Neuronal stem cell (in vitro differentiated cells): ENCODE measurements at regions not wholly inside any gene's neighbourhood (a gene's known extent, or its start where the extent isn't known, plus 50 kb on each side); places are given as distances from the start of the nearest gene placed in this dataset.

Experiments used
- DNase-seq: peaks from one replicate; pipeline ENCODE4 v3.0.0-alpha.2; 2013; ENCODE audit warnings: low spot score
- H2AFZ ChIP-seq: one replicate; pipeline ENCODE4 v1.6.1; 2013; ENCODE audit warnings: mild to moderate bottlenecking, low read length, inconsistent platforms
- H2AK5ac ChIP-seq: 2 replicates; pipeline ENCODE4 v1.6.1; 2013; ENCODE audit warnings: low read depth, mild to moderate bottlenecking, inconsistent platforms, low read length, moderate library complexity, mixed read lengths
- H2BK120ac ChIP-seq: 2 replicates; pipeline ENCODE4 v1.6.1; 2013; ENCODE audit warnings: low read depth, mild to moderate bottlenecking, inconsistent platforms, low read length, moderate library complexity, mixed read lengths
- H2BK12ac ChIP-seq: one replicate; pipeline ENCODE4 v1.6.1; 2013; ENCODE audit warnings: low read length, inconsistent platforms
- H2BK15ac ChIP-seq: 2 replicates; pipeline ENCODE4 v1.6.1; 2013; ENCODE audit warnings: mild to moderate bottlenecking, low read length, inconsistent platforms, mixed read lengths
- H2BK5ac ChIP-seq: one replicate; pipeline ENCODE4 v1.6.1; 2013; ENCODE audit warnings: inconsistent platforms, mild to moderate bottlenecking, low read length, moderate library complexity
- H3K14ac ChIP-seq: one replicate; pipeline ENCODE4 v1.6.1; 2013; ENCODE audit warnings: low read length, inconsistent platforms
- H3K18ac ChIP-seq: 2 replicates; pipeline ENCODE4 v1.6.1; 2013; ENCODE audit warnings: low read length, inconsistent platforms
- H3K23ac ChIP-seq: 2 replicates; pipeline ENCODE4 v1.6.1; 2013; ENCODE audit warnings: low read depth, mild to moderate bottlenecking, mixed read lengths, low read length, inconsistent platforms; ENCODE audit not compliant: poor library complexity
- H3K27ac ChIP-seq: replicated peaks from 3 replicates; pipeline ENCODE4 v1.5.1; 2013; ENCODE audit warnings: low read length, inconsistent platforms
- H3K27me3 ChIP-seq, 3 experiments: 2 replicates each; pipeline ENCODE4 v1.6.1; 2013; ENCODE audit warnings: low read length in 3 of 3, mild to moderate bottlenecking in 2 of 3, inconsistent platforms in 1 of 3, low read depth in 1 of 3, mixed read lengths in 1 of 3, moderate library complexity in 1 of 3; ENCODE audit not compliant: control insufficient read depth in 3 of 3, insufficient read depth in 3 of 3
- H3K36me3 ChIP-seq, 2 donors: replicated peaks in 1 of 2; 2 replicates each; pipeline ENCODE4 v1.6.1; 2013; ENCODE audit warnings: low read length in 2 of 2; ENCODE audit not compliant: control insufficient read depth in 2 of 2, insufficient read depth in 2 of 2
- H3K4ac ChIP-seq: 2 replicates; pipeline ENCODE4 v1.6.1; 2013; ENCODE audit warnings: inconsistent platforms, mild to moderate bottlenecking, low read length, moderate library complexity
- H3K4me1 ChIP-seq, 2 donors: 1 replicate in 1 of 2; 2 replicates in 1 of 2; pipeline ENCODE4 v1.6.1; 2013; ENCODE audit warnings: low read length in 2 of 2, low read depth in 1 of 2; ENCODE audit not compliant: control insufficient read depth in 2 of 2, insufficient read depth in 1 of 2
- H3K4me2 ChIP-seq: one replicate; pipeline ENCODE4 v1.6.1; 2013; ENCODE audit warnings: mild to moderate bottlenecking, low read length, inconsistent platforms; ENCODE audit not compliant: insufficient read depth, poor library complexity, severe bottlenecking
- H3K4me3 ChIP-seq, 2 donors: 2 replicates each; pipeline ENCODE4 v1.5.1; 2013; ENCODE audit warnings: low read length in 2 of 2, mild to moderate bottlenecking in 2 of 2, inconsistent platforms in 1 of 2, moderate library complexity in 1 of 2
- H3K79me1 ChIP-seq: one replicate; pipeline ENCODE4 v1.6.1; 2013; ENCODE audit warnings: low read depth, mild to moderate bottlenecking, inconsistent platforms, low read length, moderate library complexity
- H3K9ac ChIP-seq: one replicate; pipeline ENCODE4 v1.6.1; 2013; ENCODE audit warnings: mild to moderate bottlenecking, low read depth, low read length, inconsistent platforms; ENCODE audit not compliant: poor library complexity
- H3K9me3 ChIP-seq, 2 donors: replicated peaks in 1 of 2; 2 replicates each; pipeline versions ENCODE3 to v1.6.1; 2013; ENCODE audit warnings: low read length in 2 of 2, mild to moderate bottlenecking in 2 of 2, inconsistent platforms in 1 of 2, low read depth in 1 of 2, mixed read lengths in 1 of 2, moderate library complexity in 1 of 2; ENCODE audit not compliant: control insufficient read depth in 2 of 2, insufficient read depth in 1 of 2
- H4K8ac ChIP-seq: one replicate; pipeline ENCODE4 v1.6.1; 2013; ENCODE audit warnings: low read depth, mild to moderate bottlenecking, inconsistent platforms, low read length, moderate library complexity
- H4K91ac ChIP-seq: one replicate; pipeline ENCODE4 v1.6.1; 2013; ENCODE audit warnings: low read length, low read depth, mild to moderate bottlenecking, inconsistent platforms; ENCODE audit not compliant: poor library complexity
- WGBS, 2 donors: extraction: QIAGEN DNeasy Blood & Tissue Kit; methylation state at CpG; one replicate each; pipeline ENCODE4 v1.1.7; 2013; ENCODE audit warnings: missing lambda C conversion rate in 2 of 2, mixed read lengths in 1 of 2; ENCODE audit not compliant: insufficient read length in 2 of 2, insufficient replicate concordance in 1 of 2; ENCODE audit errors: extremely low coverage in 2 of 2; 5-methylcytosine and 5-hydroxymethylcytosine counted together

- Histone ChIP-seq H3K4me1 (peaks cover 0 to 2% of the 10 kb centered on the region in 2 donors), H3K9ac (no peak overlapping the region), H3K36me3 (no peaks in the 10 kb centered on the region), H2BK12ac (no peak overlapping the region), H2AK5ac (no peak overlapping the region), H3K4me2 (no peak overlapping the region), H2BK120ac (no peak overlapping the region), H3K23ac (no peak overlapping the region), H4K8ac (no peak overlapping the region), H3K27me3 (no peaks in the 10 kb centered on the region), H3K18ac (no peak overlapping the region), H2BK5ac (no peak overlapping the region), H3K4ac (no peak overlapping the region), H3K9me3 (no peaks in the 10 kb centered on the region), H2AFZ (no peak overlapping the region), H2BK15ac (no peak overlapping the region), H3K27ac (no peak overlapping the region), H3K4me3 (no peak overlapping the region), H3K14ac (no peak overlapping the region), H4K91ac (no peak overlapping the region), H3K79me1 (no peaks in the 10 kb centered on the region)
- no peak for DNase-seq
- WGBS, 2 donors: 100% methylated on average over 1 of the region's 4 CpGs; no CpG with 5 or more reads in 1 of the 2 donors
These were observed 221.2 kb upstream of the MID1 start for GRCh38 chrX:10841579-10841978.

GRCh38 chrX:10842646-10843045, 222.3 kb upstream of the MID1 start:
- no peak overlapping the region for H3K23ac ChIP-seq
- no peak overlapping the region for H4K91ac ChIP-seq
- H3K27me3 ChIP-seq: no peaks in the 10 kb centered on the region
- H2BK120ac ChIP-seq: no peak overlapping the region
- no peaks in the 10 kb centered on the region for H3K9me3 ChIP-seq
- no peak overlapping the region for H3K18ac ChIP-seq
- H2BK5ac ChIP-seq: no peak overlapping the region
- no peak overlapping the region for H3K14ac ChIP-seq
- H3K27ac ChIP-seq: no peak overlapping the region
- no peak overlapping the region for H3K4me3 ChIP-seq
- no peak overlapping the region for H3K4me2 ChIP-seq
- DNase-seq: no peak
- no peak overlapping the region for H4K8ac ChIP-seq
- H3K36me3 ChIP-seq: no peaks in the 10 kb centered on the region
- no peak overlapping the region for H3K9ac ChIP-seq
- no peak overlapping the region for H2AFZ ChIP-seq
- no peak overlapping the region for H2BK12ac ChIP-seq
- H2BK15ac ChIP-seq: no peak overlapping the region
- no peaks in the 10 kb centered on the region for H3K79me1 ChIP-seq
- no CpG with 5 or more reads among the region's 4 CpGs for WGBS, 2 donors
- no peak overlapping the region for H3K4ac ChIP-seq
- H3K4me1 ChIP-seq: peaks cover 0 to 2% of the 10 kb centered on the region in 2 donors
- H2AK5ac ChIP-seq: no peak overlapping the region

- Histone ChIP-seq H4K91ac (no peak overlapping the region), H4K8ac (no peak overlapping the region), H3K23ac (no peak overlapping the region), H3K4me2 (no peak overlapping the region), H3K14ac (no peak overlapping the region), H2BK12ac (no peak overlapping the region), H3K9ac (no peak overlapping the region), H2BK5ac (no peak overlapping the region), H2BK120ac (no peak overlapping the region), H2AK5ac (no peak overlapping the region), H3K9me3 (no peaks in the 10 kb centered on the region), H3K4me1 (peaks cover 0 to 2% of the 10 kb centered on the region in 2 donors), H3K18ac (no peak overlapping the region), H3K36me3 (no peaks in the 10 kb centered on the region), H3K79me1 (no peaks in the 10 kb centered on the region), H2BK15ac (no peak overlapping the region), H3K27me3 (no peaks in the 10 kb centered on the region), H2AFZ (no peak overlapping the region), H3K27ac (no peak overlapping the region), H3K4ac (no peak overlapping the region), H3K4me3 (no peak overlapping the region)
- DNase-seq: no peak
These were observed 226.9 kb upstream of the MID1 start for GRCh38 chrX:10847333-10847732.

GRCh38 chrX:10851809-10852208, 231.4 kb upstream of the MID1 start:
- Histone ChIP-seq H4K91ac (no peak overlapping the region), H2AK5ac (no peak overlapping the region), H4K8ac (no peak overlapping the region), H3K27ac (no peak overlapping the region), H2BK15ac (no peak overlapping the region), H2AFZ (no peak overlapping the region), H2BK12ac (no peak overlapping the region), H3K27me3 (no peaks in the 10 kb centered on the region), H3K4me3 (no peak overlapping the region), H3K79me1 (no peaks in the 10 kb centered on the region), H3K18ac (no peak overlapping the region), H3K4me1 (no peaks in the 10 kb centered on the region), H3K36me3 (no peaks in the 10 kb centered on the region), H2BK120ac (no peak overlapping the region), H3K9me3 (no peaks in the 10 kb centered on the region), H3K4ac (no peak overlapping the region), H3K4me2 (no peak overlapping the region), H2BK5ac (no peak overlapping the region), H3K23ac (no peak overlapping the region), H3K14ac (no peak overlapping the region), H3K9ac (no peak overlapping the region)
- no peak for DNase-seq
